GM23338 (cell line): ENCODE measurements at regions not wholly inside any gene's neighbourhood (a gene's known extent, or its start where the extent isn't known, plus 50 kb on each side); places are given as distances from the start of the nearest gene placed in this dataset.

Source experiments
- ATAC-seq: fragments of 200-7000 bp; cut with Tn5 transposase; 3 replicates; pipeline ENCODE4 v1.9.1; 2020
- DNase-seq: peaks from one replicate; pipeline ENCODE4 v3.0.0-alpha.2; 2015; ENCODE audit warnings: low spot score
- H2AFZ ChIP-seq: fragments of 200-600 bp; sonication (generic); 2 replicates; pipeline ENCODE4 v1.8.0; 2016; ENCODE audit warnings: antibody characterized with exemption, mild to moderate bottlenecking, moderate library complexity
- H3F3A ChIP-seq: fragments of 200-600 bp; sonication (generic); replicated peaks from 2 replicates; pipeline ENCODE4 v1.8.0; 2017; ENCODE audit warnings: antibody characterized with exemption, mixed run types, low read depth
- H3K27ac ChIP-seq: fragments of 200-600 bp; sonication (generic); 2 replicates; pipeline ENCODE4 v1.6.1; 2016; ENCODE audit warnings: low read depth
- H3K27me3 ChIP-seq: fragments of 200-600 bp; sonication (generic); 2 replicates; pipeline ENCODE4 v1.8.0; 2016; ENCODE audit warnings: mild to moderate bottlenecking, mixed run types, moderate library complexity; ENCODE audit not compliant: insufficient read depth
- H3K36me3 ChIP-seq: fragments of 200-600 bp; sonication (generic); 2 replicates; pipeline ENCODE4 v1.8.0; 2016; ENCODE audit warnings: mild to moderate bottlenecking; ENCODE audit not compliant: insufficient read depth
- H3K4me1 ChIP-seq: fragments of 200-600 bp; sonication (generic); 2 replicates; pipeline ENCODE4 v1.8.0; 2016; ENCODE audit warnings: mild to moderate bottlenecking, moderate library complexity; ENCODE audit not compliant: insufficient read depth
- H3K4me2 ChIP-seq: fragments of 200-600 bp; sonication (generic); 2 replicates; pipeline ENCODE4 v1.7.1; 2017; ENCODE audit warnings: mixed run types
- H3K4me3 ChIP-seq: fragments of 200-600 bp; sonication (generic); 2 replicates; pipeline ENCODE4 v1.6.1; 2016; ENCODE audit warnings: mixed run types
- H3K79me2 ChIP-seq: fragments of 200-600 bp; sonication (generic); replicated peaks from 2 replicates; pipeline ENCODE4 v1.8.0; 2017; ENCODE audit warnings: mild to moderate bottlenecking; ENCODE audit not compliant: insufficient read depth
- H3K9me2 ChIP-seq: fragments of 200-600 bp; sonication (generic); 2 replicates; pipeline ENCODE4 v1.8.0; 2017; ENCODE audit not compliant: insufficient read depth
- H4K20me1 ChIP-seq: fragments of 200-600 bp; sonication (generic); replicated peaks from 2 replicates; pipeline ENCODE4 v1.8.0; 2017; ENCODE audit warnings: mild to moderate bottlenecking; ENCODE audit not compliant: insufficient read depth
- H3K27ac Mint-ChIP-seq: 2 replicates; pipeline ENCODE4 v1.8.0; 2020; ENCODE audit warnings: inconsistent platforms, mild to moderate bottlenecking, moderate library complexity, mixed read lengths
- H3K27me3 Mint-ChIP-seq: 3 replicates; pipeline ENCODE4 v1.8.0; 2022; ENCODE audit warnings: low read depth, mild to moderate bottlenecking, moderate library complexity, mixed read lengths, inconsistent platforms; ENCODE audit not compliant: insufficient read depth, poor library complexity
- H3K36me3 Mint-ChIP-seq: 3 replicates; pipeline ENCODE4 v1.8.0; 2021; ENCODE audit warnings: low read depth, mild to moderate bottlenecking, inconsistent platforms, moderate library complexity, mixed read lengths
- H3K4me1 Mint-ChIP-seq: 3 replicates; pipeline ENCODE4 v1.8.0; 2020; ENCODE audit warnings: mild to moderate bottlenecking, inconsistent platforms, mixed read lengths
- H3K4me3 Mint-ChIP-seq: 3 replicates; pipeline ENCODE4 v1.8.0; 2021; ENCODE audit warnings: moderate library complexity, mild to moderate bottlenecking, inconsistent platforms, mixed read lengths
- H3K9me3 Mint-ChIP-seq: 3 replicates; pipeline ENCODE4 v1.8.0; 2020; ENCODE audit warnings: moderate library complexity, mild to moderate bottlenecking, inconsistent platforms, mixed read lengths
- CREB1 ChIP-seq: fragments of 250-450 bp; sonication (Bioruptor Pico); IDR thresholded peaks from 2 replicates; pipeline ENCODE4 v1.5.0; 2020; ENCODE audit warnings: low read depth, mild to moderate bottlenecking, moderate library complexity
- CTCF ChIP-seq, 2 experiments: fragments of 200-600 bp in 1 of 2; sonication (generic) in 1 of 2; conservative IDR thresholded peaks; 2 replicates each; pipeline versions ENCODE4 v1.5.1 to v1.6.1; 2016 to 2017; ENCODE audit warnings: antibody characterized with exemption in 2 of 2, low read depth in 2 of 2, mild to moderate bottlenecking in 2 of 2, moderate library complexity in 1 of 2
- ETS1 ChIP-seq: IDR thresholded peaks from 2 replicates; pipeline ENCODE4 v1.6.1; 2016; ENCODE audit warnings: antibody characterized with exemption
- EZH2 ChIP-seq: fragments of 200-600 bp; sonication (generic); IDR thresholded peaks from one replicate; pipeline ENCODE4 v1.8.0; 2017; ENCODE audit warnings: antibody characterized with exemption, mild to moderate bottlenecking, low read depth; ENCODE audit not compliant: unreplicated experiment
- EZH2phosphoT487 ChIP-seq: fragments of 200-600 bp; sonication (generic); IDR thresholded peaks from one replicate; pipeline ENCODE4 v1.8.1; 2018; ENCODE audit warnings: antibody characterized with exemption; ENCODE audit not compliant: unreplicated experiment
- JUNB ChIP-seq: IDR thresholded peaks from one replicate; pipeline ENCODE4 v1.6.1; 2016; ENCODE audit warnings: antibody characterized with exemption; ENCODE audit not compliant: unreplicated experiment
- NANOG ChIP-seq: IDR thresholded peaks from 2 replicates; pipeline ENCODE4 v1.6.1; 2016; ENCODE audit warnings: antibody characterized with exemption, borderline replicate concordance
- POLR2AphosphoS5 ChIP-seq: IDR thresholded peaks from 2 replicates; pipeline ENCODE4 v1.6.1; 2016; ENCODE audit warnings: antibody characterized with exemption, low read depth
- REST ChIP-seq: IDR thresholded peaks from one replicate; pipeline ENCODE4 v1.6.1; 2018; ENCODE audit warnings: antibody characterized with exemption; ENCODE audit not compliant: unreplicated experiment
- STAT1 ChIP-seq: IDR thresholded peaks from one replicate; pipeline ENCODE4 v1.6.1; 2016; ENCODE audit warnings: antibody characterized with exemption; ENCODE audit not compliant: unreplicated experiment
- ZNF114 ChIP-seq: fragments of 250-450 bp; sonication (Bioruptor Pico); IDR thresholded peaks from 2 replicates; pipeline ENCODE4 v1.5.0; 2020; ENCODE audit warnings: mild to moderate bottlenecking, moderate library complexity
- ZNF331 ChIP-seq: fragments of 250-450 bp; sonication (Bioruptor Pico); IDR thresholded peaks from 2 replicates; pipeline ENCODE4 v1.5.0; 2020; ENCODE audit warnings: low read depth, mild to moderate bottlenecking, moderate library complexity
- TF ChIP-seq, protein P1 (sequence below): fragments of 250-450 bp; sonication (Bioruptor Pico); IDR thresholded peaks from 2 replicates; pipeline ENCODE4 v1.5.0; 2020; ENCODE audit warnings: mild to moderate bottlenecking, moderate library complexity

DNA sequence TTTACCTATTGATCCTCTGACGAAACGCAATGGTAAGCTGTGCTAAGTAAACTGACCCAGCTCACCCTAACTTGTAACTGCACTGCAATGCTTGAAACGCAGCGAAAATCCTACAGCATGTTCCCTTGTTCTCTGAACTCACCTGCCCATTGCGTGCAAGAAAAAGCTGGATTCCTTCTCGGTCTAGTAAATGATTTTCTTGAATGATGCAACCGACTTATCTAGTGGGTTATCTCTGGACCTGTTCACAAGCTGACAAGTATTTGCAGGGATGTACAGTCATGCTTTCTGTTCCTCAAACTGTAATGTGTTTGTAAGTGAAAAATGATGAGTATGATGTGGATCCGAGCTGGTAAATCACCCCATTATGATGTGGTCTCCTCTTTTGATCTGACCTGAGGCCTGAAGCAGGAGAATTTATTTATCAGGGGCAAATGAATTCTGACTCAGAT, 140.1 kb downstream of the BTC start:
- Histone ChIP-seq H4K20me1 (no peaks in the 10 kb centered on the region), H3K36me3 (no peaks in the 10 kb centered on the region), H3K4me2 (no peak overlapping the region), H3K9me2 (peaks cover 4% of the 10 kb centered on the region; the same call in 1 of the 2 replicates), H3F3A (no peaks in the 10 kb centered on the region), H3K27me3 (no peaks in the 10 kb centered on the region), H3K4me1 (peaks cover 8% of the 10 kb centered on the region; the same call in 1 of the 2 replicates), H2AFZ (0 out of 2 replicates have a peak overlapping the region, but pooled peaks have one; percentile 38), H3K79me2 (no peaks in the 10 kb centered on the region), H3K27ac (no peak overlapping the region), H3K4me3 (no peak overlapping the region)
- Mint-ChIP-seq H3K27ac (no peak overlapping the region), H3K27me3 (no peaks in the 10 kb centered on the region), H3K9me3 (no peaks in the 10 kb centered on the region), H3K4me1 (peaks cover 12% of the 10 kb centered on the region), H3K4me3 (no peak overlapping the region), H3K36me3 (no peaks in the 10 kb centered on the region)
- TF ChIP-seq ETS1 (no peak), CTCF (conservative IDR thresholded peaks at IDR 0.05; ENCODE audit: low read depth in 2 of 2) (no peak), STAT1 (no peak), EZH2 (no peak), ZNF114 (CRISPR knock-in tag) (no peak), NANOG (no peak), JUNB (no peak), POLR2AphosphoS5 (no peak), EZH2phosphoT487 (no peak), ZNF331 (CRISPR knock-in tag) (no peak), CREB1 (CRISPR knock-in tag) (no peak), REST (no peak)
- TF ChIP-seq, protein P1, sequence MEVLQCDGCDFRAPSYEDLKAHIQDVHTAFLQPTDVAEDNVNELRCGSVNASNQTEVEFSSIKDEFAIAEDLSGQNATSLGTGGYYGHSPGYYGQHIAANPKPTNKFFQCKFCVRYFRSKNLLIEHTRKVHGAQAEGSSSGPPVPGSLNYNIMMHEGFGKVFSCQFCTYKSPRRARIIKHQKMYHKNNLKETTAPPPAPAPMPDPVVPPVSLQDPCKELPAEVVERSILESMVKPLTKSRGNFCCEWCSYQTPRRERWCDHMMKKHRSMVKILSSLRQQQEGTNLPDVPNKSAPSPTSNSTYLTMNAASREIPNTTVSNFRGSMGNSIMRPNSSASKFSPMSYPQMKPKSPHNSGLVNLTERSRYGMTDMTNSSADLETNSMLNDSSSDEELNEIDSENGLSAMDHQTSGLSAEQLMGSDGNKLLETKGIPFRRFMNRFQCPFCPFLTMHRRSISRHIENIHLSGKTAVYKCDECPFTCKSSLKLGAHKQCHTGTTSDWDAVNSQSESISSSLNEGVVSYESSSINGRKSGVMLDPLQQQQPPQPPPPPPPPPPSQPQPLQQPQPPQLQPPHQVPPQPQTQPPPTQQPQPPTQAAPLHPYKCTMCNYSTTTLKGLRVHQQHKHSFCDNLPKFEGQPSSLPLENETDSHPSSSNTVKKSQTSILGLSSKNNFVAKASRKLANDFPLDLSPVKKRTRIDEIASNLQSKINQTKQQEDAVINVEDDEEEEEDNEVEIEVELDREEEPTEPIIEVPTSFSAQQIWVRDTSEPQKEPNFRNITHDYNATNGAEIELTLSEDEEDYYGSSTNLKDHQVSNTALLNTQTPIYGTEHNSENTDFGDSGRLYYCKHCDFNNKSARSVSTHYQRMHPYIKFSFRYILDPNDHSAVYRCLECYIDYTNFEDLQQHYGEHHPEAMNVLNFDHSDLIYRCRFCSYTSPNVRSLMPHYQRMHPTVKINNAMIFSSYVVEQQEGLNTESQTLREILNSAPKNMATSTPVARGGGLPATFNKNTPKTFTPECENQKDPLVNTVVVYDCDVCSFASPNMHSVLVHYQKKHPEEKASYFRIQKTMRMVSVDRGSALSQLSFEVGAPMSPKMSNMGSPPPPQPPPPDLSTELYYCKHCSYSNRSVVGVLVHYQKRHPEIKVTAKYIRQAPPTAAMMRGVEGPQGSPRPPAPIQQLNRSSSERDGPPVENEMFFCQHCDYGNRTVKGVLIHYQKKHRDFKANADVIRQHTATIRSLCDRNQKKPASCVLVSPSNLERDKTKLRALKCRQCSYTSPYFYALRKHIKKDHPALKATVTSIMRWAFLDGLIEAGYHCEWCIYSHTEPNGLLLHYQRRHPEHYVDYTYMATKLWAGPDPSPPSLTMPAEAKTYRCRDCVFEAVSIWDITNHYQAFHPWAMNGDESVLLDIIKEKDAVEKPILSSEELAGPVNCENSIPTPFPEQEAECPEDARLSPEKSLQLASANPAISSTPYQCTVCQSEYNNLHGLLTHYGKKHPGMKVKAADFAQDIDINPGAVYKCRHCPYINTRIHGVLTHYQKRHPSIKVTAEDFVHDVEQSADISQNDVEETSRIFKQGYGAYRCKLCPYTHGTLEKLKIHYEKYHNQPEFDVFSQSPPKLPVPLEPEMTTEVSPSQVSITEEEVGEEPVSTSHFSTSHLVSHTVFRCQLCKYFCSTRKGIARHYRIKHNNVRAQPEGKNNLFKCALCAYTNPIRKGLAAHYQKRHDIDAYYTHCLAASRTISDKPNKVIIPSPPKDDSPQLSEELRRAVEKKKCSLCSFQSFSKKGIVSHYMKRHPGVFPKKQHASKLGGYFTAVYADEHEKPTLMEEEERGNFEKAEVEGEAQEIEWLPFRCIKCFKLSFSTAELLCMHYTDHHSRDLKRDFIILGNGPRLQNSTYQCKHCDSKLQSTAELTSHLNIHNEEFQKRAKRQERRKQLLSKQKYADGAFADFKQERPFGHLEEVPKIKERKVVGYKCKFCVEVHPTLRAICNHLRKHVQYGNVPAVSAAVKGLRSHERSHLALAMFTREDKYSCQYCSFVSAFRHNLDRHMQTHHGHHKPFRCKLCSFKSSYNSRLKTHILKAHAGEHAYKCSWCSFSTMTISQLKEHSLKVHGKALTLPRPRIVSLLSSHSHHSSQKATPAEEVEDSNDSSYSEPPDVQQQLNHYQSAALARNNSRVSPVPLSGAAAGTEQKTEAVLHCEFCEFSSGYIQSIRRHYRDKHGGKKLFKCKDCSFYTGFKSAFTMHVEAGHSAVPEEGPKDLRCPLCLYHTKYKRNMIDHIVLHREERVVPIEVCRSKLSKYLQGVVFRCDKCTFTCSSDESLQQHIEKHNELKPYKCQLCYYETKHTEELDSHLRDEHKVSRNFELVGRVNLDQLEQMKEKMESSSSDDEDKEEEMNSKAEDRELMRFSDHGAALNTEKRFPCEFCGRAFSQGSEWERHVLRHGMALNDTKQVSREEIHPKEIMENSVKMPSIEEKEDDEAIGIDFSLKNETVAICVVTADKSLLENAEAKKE = no peak
- no peak for ATAC-seq
- no peak for DNase-seq
